HCT116 (cell line): ENCODE measurements at regions not wholly inside any gene's neighbourhood (a gene's known extent, or its start where the extent isn't known, plus 50 kb on each side); places are given as distances from the start of the nearest gene placed in this dataset.

Experiments
- ATAC-seq: fragments of 200-7000 bp; cut with Tn5 transposase; 2 replicates; pipeline ENCODE4 v1.9.1; 2020; ENCODE audit warnings: mild to moderate bottlenecking, moderate library complexity
- BruUV-seq: library from RNA; stranded (reverse); fragments of 400-500 nt; replicated peaks from 2 replicates; lab custom pipeline; 2021; lab: Mats Ljungman, UMichigan
- CTCF ChIA-PET: fragments of 300-600 bp; sonication (Branson Sonifier 250); formaldehyde crosslinking; loops from one replicate; lab custom pipeline; 2021; ENCODE audit warnings: antibody characterized with exemption; lab: Charles Lee
- POLR2A ChIA-PET: fragments of 300-600, 350-600 bp; sonication (Branson Sonifier 250); formaldehyde crosslinking; loops from one replicate; lab custom pipeline; 2021; ENCODE audit warnings: antibody characterized with exemption; lab: Charles Lee
- RAD21 ChIA-PET, 2 experiments: fragments of 300-600 bp; sonication (Branson Sonifier 250); formaldehyde crosslinking; loops; one replicate each; lab custom pipeline; 2023; ENCODE audit warnings: low total read pairs in 2 of 2; ENCODE audit not compliant: uncharacterized antibody in 2 of 2, unreplicated experiment in 2 of 2, low non-redundant PET in 1 of 2; lab: Charles Lee
- DNase-seq: peaks from one replicate; pipeline ENCODE4 v3.0.0-alpha.2; 2010; ENCODE audit warnings: low read depth, low spot score
- H2AFZ ChIP-seq: fragments of 200-600 bp; shearing (Covaris generic), sonication (generic); 2 replicates; pipeline ENCODE4 v1.6.1; 2017; ENCODE audit warnings: low read depth, mixed run types, mixed read lengths, antibody characterized with exemption, low read length; ENCODE audit not compliant: poor library complexity, severe bottlenecking
- H3K27ac ChIP-seq: 2 replicates; pipeline ENCODE4 v1.5.1; 2012; ENCODE audit warnings: low read depth, low read length
- H3K27me3 ChIP-seq: fragments of 200-600 bp; sonication (generic); 2 replicates; pipeline ENCODE4 v1.6.1; 2016; ENCODE audit warnings: mixed run types, low read length, mixed read lengths; ENCODE audit not compliant: insufficient read depth
- H3K36me3 ChIP-seq, 2 experiments: fragments of 200-500 bp in 1 of 2; fragments of 200-600 bp in 1 of 2; sonication (Bioruptor generic) in 1 of 2; sonication (generic) in 1 of 2; 2 replicates each; pipeline versions ENCODE4 v1.5.1 to v1.6.1; 2014 to 2016; ENCODE audit warnings: low read length in 2 of 2, inconsistent platforms in 1 of 2, mixed read lengths in 1 of 2, mixed run types in 1 of 2; ENCODE audit not compliant: insufficient read depth in 2 of 2, control insufficient read depth in 1 of 2
- H3K4me1 ChIP-seq, 2 experiments: fragments of 200-600 bp in 1 of 2; sonication (generic) in 1 of 2; 2 replicates each; pipeline versions ENCODE4 v1.5.1 to v1.6.1; 2012 to 2017; ENCODE audit warnings: low read length in 2 of 2, inconsistent platforms in 1 of 2, mild to moderate bottlenecking in 1 of 2, mixed read lengths in 1 of 2, mixed run types in 1 of 2, moderate library complexity in 1 of 2; ENCODE audit not compliant: insufficient read depth in 2 of 2, control insufficient read depth in 1 of 2
- H3K4me2 ChIP-seq: fragments of 200-600 bp; sonication (generic); 2 replicates; pipeline ENCODE4 v1.6.1; 2017; ENCODE audit warnings: mixed run types, low read length, mixed read lengths
- H3K4me3 ChIP-seq, 2 experiments: fragments of 200-600 bp in 1 of 2; sonication (generic) in 1 of 2; replicated peaks in 1 of 2; 2 replicates each; pipeline ENCODE4 v1.5.1; 2011 to 2016; ENCODE audit warnings: low read length in 2 of 2, control low read depth in 1 of 2, low read depth in 1 of 2, mild to moderate bottlenecking in 1 of 2, mixed read lengths in 1 of 2, mixed run types in 1 of 2
- H3K79me2 ChIP-seq: fragments of 200-600 bp; sonication (generic); 2 replicates; pipeline ENCODE4 v1.6.1; 2017; ENCODE audit warnings: mild to moderate bottlenecking, mixed run types, low read length, moderate library complexity, mixed read lengths; ENCODE audit not compliant: insufficient read depth
- H3K9ac ChIP-seq: fragments of 200-600 bp; sonication (generic); 2 replicates; pipeline ENCODE4 v1.6.1; 2016; ENCODE audit warnings: low read length, mixed read lengths
- H3K9me2 ChIP-seq: fragments of 200-600 bp; sonication (generic), shearing (Covaris generic); 2 replicates; pipeline ENCODE4 v1.6.1; 2017; ENCODE audit warnings: mixed run types, mild to moderate bottlenecking, moderate library complexity; ENCODE audit not compliant: insufficient read depth
- H3K9me3 ChIP-seq, 2 experiments: fragments of 200-500 bp in 1 of 2; fragments of 200-600 bp in 1 of 2; sonication (Bioruptor generic) in 1 of 2; sonication (generic) in 1 of 2; 2 replicates each; pipeline ENCODE4 v1.6.1; 2014 to 2017; ENCODE audit warnings: low read length in 2 of 2, mixed read lengths in 2 of 2, inconsistent platforms in 1 of 2, low read depth in 1 of 2, mild to moderate bottlenecking in 1 of 2, mixed run types in 1 of 2, moderate library complexity in 1 of 2; ENCODE audit not compliant: control insufficient read depth in 1 of 2, insufficient read depth in 1 of 2
- H4K20me1 ChIP-seq: fragments of 200-600 bp; sonication (generic), shearing (Covaris generic); 2 replicates; pipeline ENCODE4 v1.6.1; 2017; ENCODE audit warnings: mixed run types, mild to moderate bottlenecking, moderate library complexity; ENCODE audit not compliant: insufficient read depth
- ATF3 ChIP-seq: IDR thresholded peaks from 2 replicates; pipeline ENCODE4 v1.6.1; 2012
- CBX3 ChIP-seq: IDR thresholded peaks from 2 replicates; pipeline ENCODE4 v1.6.1; 2012; ENCODE audit warnings: low read depth
- EZH2 ChIP-seq: fragments of 200-600 bp; sonication (generic); IDR thresholded peaks from 2 replicates; pipeline ENCODE4 v1.6.1; 2017; ENCODE audit warnings: antibody characterized with exemption, mixed run types
- FOSL1 ChIP-seq: IDR thresholded peaks from 2 replicates; pipeline ENCODE4 v1.6.1; 2012; ENCODE audit warnings: low read depth
- JUND ChIP-seq: IDR thresholded peaks from 2 replicates; pipeline ENCODE4 v1.6.1; 2012
- POLR2A ChIP-seq: IDR thresholded peaks from 2 replicates; pipeline ENCODE4 v1.7.0; 2011; ENCODE audit warnings: borderline replicate concordance; ENCODE audit not compliant: insufficient read depth, insufficient read length; ENCODE audit errors: extremely low read depth
- POLR2AphosphoS5 ChIP-seq: IDR thresholded peaks from 2 replicates; pipeline ENCODE4 v1.6.1; 2011; ENCODE audit warnings: mild to moderate bottlenecking, low read depth, low read length, moderate library complexity
- ZFX ChIP-seq: fragments of 450-650 bp; IDR thresholded peaks from 2 replicates; pipeline ENCODE4 v1.6.1; 2017
- ZNF274 ChIP-seq: fragments of 200-500 bp; sonication (Bioruptor generic); IDR thresholded peaks from 2 replicates; pipeline ENCODE4 v1.6.1; 2014; ENCODE audit warnings: mild to moderate bottlenecking, low read depth, low read length, inconsistent platforms
- intact Hi-C: fragments of 100-400 bp; cut with micrococcal nuclease; formaldehyde crosslinking; loops from 2 replicates; pipeline ENCODE4 v1.10.0; 2022
- TF ChIP-seq, protein P1 (sequence below): IDR thresholded peaks from 2 replicates; pipeline ENCODE4 v1.6.1; 2012

- Histone ChIP-seq H3K9ac (no peak overlapping the region), H3K9me2 (no peaks in the 10 kb centered on the region), H3K79me2 (no peaks in the 10 kb centered on the region), H3K27ac (no peak overlapping the region), H3K4me1 (no peaks in the 10 kb centered on the region), H3K27me3 (no peaks in the 10 kb centered on the region), H2AFZ (no peak overlapping the region), H3K4me3 (no peak overlapping the region), H4K20me1 (no peaks in the 10 kb centered on the region), H3K9me3 (no peaks in the 10 kb centered on the region), H3K4me2 (no peak overlapping the region), H3K36me3 (no peaks in the 10 kb centered on the region)
- ATAC-seq: no peak
- DNase-seq: no peak
- no TSS peak for BruUV-seq
- ChIA-PET CTCF (no interaction called here), POLR2A (no interaction called here), RAD21 (no interaction called here)
- intact Hi-C loops: no loop called here
- no peak for TF ChIP-seq POLR2AphosphoS5
- no peak for TF ChIP-seq FOSL1
- no peak for TF ChIP-seq EZH2
- TF ChIP-seq ZNF274: no peak
- no peak for TF ChIP-seq POLR2A
- no peak for TF ChIP-seq ATF3
Observed at GRCh38 chr5:171692936-171693335, 92.7 kb upstream of the SMIM23 start.

GRCh38 chr5:171693412-171693811 is 92.2 kb upstream of the SMIM23 start:
- H3K27ac ChIP-seq: no peak overlapping the region
- ChIA-PET CTCF (no interaction called here), RAD21 (no interaction called here), POLR2A (no interaction called here)
- H3K9me2 ChIP-seq: no peaks in the 10 kb centered on the region
- H3K9me3 ChIP-seq: no peaks in the 10 kb centered on the region
- H3K4me1 ChIP-seq: no peaks in the 10 kb centered on the region
- ATAC-seq (no peak), DNase-seq (no peak)
- H4K20me1 ChIP-seq: no peaks in the 10 kb centered on the region
- no peak overlapping the region for H3K4me3 ChIP-seq
- intact Hi-C loops: no loop called here
- no peaks in the 10 kb centered on the region for H3K27me3 ChIP-seq
- H3K79me2 ChIP-seq: no peaks in the 10 kb centered on the region
- no peak overlapping the region for H2AFZ ChIP-seq
- TF ChIP-seq ZFX: no peak
- TF ChIP-seq CBX3: no peak
- TF ChIP-seq POLR2AphosphoS5: no peak
- no peak for TF ChIP-seq ZNF274
- no peak for TF ChIP-seq POLR2A
- TF ChIP-seq, protein P1, sequence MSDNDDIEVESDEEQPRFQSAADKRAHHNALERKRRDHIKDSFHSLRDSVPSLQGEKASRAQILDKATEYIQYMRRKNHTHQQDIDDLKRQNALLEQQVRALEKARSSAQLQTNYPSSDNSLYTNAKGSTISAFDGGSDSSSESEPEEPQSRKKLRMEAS: no peak
- TF ChIP-seq JUND: no peak
- BruUV-seq: no TSS peak
- no peaks in the 10 kb centered on the region for H3K36me3 ChIP-seq
- H3K4me2 ChIP-seq: no peak overlapping the region
- H3K9ac ChIP-seq: no peak overlapping the region
